ENCODE measurements at regions not wholly inside any gene's neighbourhood (a gene's known extent, or its start where the extent isn't known, plus 50 kb on each side); places are given as distances from the start of the nearest gene placed in this dataset.

GRCh38 chr1:173411835-173412742, 65.0 kb upstream of the PRDX6 start:
- H3K9me3 Mint-ChIP-seq = no peaks in the 10 kb centered on the region
- H3K4me3 Mint-ChIP-seq = no peak overlapping the region
- no peak overlapping the region for H3K27ac Mint-ChIP-seq
- no peak for DNase-seq (ENCODE audit: low spot score)
- intact Hi-C loops (cut with micrococcal nuclease) = loop anchor here (10.0 kb wide), 1 partner anchor 587 kb away; no protein-coding TSS in a partner anchor
- H3K4me1 Mint-ChIP-seq (ENCODE audit: low read depth) = peaks cover 20% of the 10 kb centered on the region
- H3K36me3 Mint-ChIP-seq (ENCODE audit: low read depth) = peaks cover 3% of the 10 kb centered on the region
- H3K27me3 Mint-ChIP-seq (ENCODE audit: insufficient read depth) = peaks cover 4% of the 10 kb centered on the region

- no peaks in the 10 kb centered on the region for H3K9me3 Mint-ChIP-seq
- no peak for DNase-seq (ENCODE audit: low spot score)
- H3K36me3 Mint-ChIP-seq (ENCODE audit: low read depth) = peaks cover 3% of the 10 kb centered on the region
- H3K27me3 Mint-ChIP-seq (ENCODE audit: insufficient read depth) = peaks cover 4% of the 10 kb centered on the region
- H3K4me1 Mint-ChIP-seq (ENCODE audit: low read depth) = peaks cover 20% of the 10 kb centered on the region
- H3K27ac Mint-ChIP-seq = no peak overlapping the region
- no peak overlapping the region for H3K4me3 Mint-ChIP-seq
- intact Hi-C loops (cut with micrococcal nuclease) = loop anchor here (10.0 kb wide), 1 partner anchor 588 kb away; no protein-coding TSS in a partner anchor
These were observed 63.8 kb upstream of the PRDX6 start for GRCh38 chr1:173413271-173413707.

GRCh38 chr1:173414136-173414535, 63.0 kb upstream of the PRDX6 start:
- Mint-ChIP-seq H3K9me3 (no peaks in the 10 kb centered on the region), H3K27me3 (ENCODE audit: insufficient read depth) (peaks cover 4% of the 10 kb centered on the region), H3K4me3 (no peak overlapping the region), H3K27ac (no peak overlapping the region), H3K36me3 (ENCODE audit: low read depth) (peaks cover 3% of the 10 kb centered on the region), H3K4me1 (ENCODE audit: low read depth) (peaks cover 20% of the 10 kb centered on the region)
- DNase-seq (ENCODE audit: low spot score) = no peak
- intact Hi-C loops (cut with micrococcal nuclease) = loop anchor here (10.0 kb wide), 1 partner anchor 589 kb away; no protein-coding TSS in a partner anchor

- peaks cover 4% of the 10 kb centered on the region for H3K27me3 Mint-ChIP-seq (ENCODE audit: insufficient read depth)
- H3K36me3 Mint-ChIP-seq (ENCODE audit: low read depth) = peaks cover 3% of the 10 kb centered on the region
- no peaks in the 10 kb centered on the region for H3K9me3 Mint-ChIP-seq
- H3K27ac Mint-ChIP-seq = no peak overlapping the region
- intact Hi-C loops (cut with micrococcal nuclease) = loop anchor here (10.0 kb wide), 1 partner anchor 590 kb away; no protein-coding TSS in a partner anchor
- H3K4me3 Mint-ChIP-seq = no peak overlapping the region
- DNase-seq (ENCODE audit: low spot score) = no peak
- H3K4me1 Mint-ChIP-seq (ENCODE audit: low read depth) = peaks cover 20% of the 10 kb centered on the region
These were observed 62.5 kb upstream of the PRDX6 start for GRCh38 chr1:173414539-173415226.

- no peak for DNase-seq (ENCODE audit: low spot score)
- Mint-ChIP-seq H3K9me3 (no peaks in the 10 kb centered on the region), H3K27ac (no peak overlapping the region), H3K36me3 (ENCODE audit: low read depth) (peaks cover 3% of the 10 kb centered on the region), H3K4me1 (ENCODE audit: low read depth) (peaks cover 19% of the 10 kb centered on the region), H3K4me3 (no peak overlapping the region), H3K27me3 (ENCODE audit: insufficient read depth) (peaks cover 4% of the 10 kb centered on the region)
- intact Hi-C loops (cut with micrococcal nuclease) = loop anchor here (10.0 kb wide), 1 partner anchor 591 kb away; no protein-coding TSS in a partner anchor
These were observed 61.6 kb upstream of the PRDX6 start for GRCh38 chr1:173415490-173415889.

- intact Hi-C loops (cut with micrococcal nuclease) = loop anchor here (10.0 kb wide), 1 partner anchor 591 kb away; no protein-coding TSS in a partner anchor
- Mint-ChIP-seq H3K27ac (no peak overlapping the region), H3K9me3 (no peaks in the 10 kb centered on the region)
These were observed 61.2 kb upstream of the PRDX6 start for GRCh38 chr1:173415905-173416450.

GRCh38 chr1:173417563-173417962, 59.6 kb upstream of the PRDX6 start:
- intact Hi-C loops (cut with micrococcal nuclease) = loop anchor here (10.0 kb wide), 1 partner anchor 593 kb away; no protein-coding TSS in a partner anchor
- Mint-ChIP-seq H3K36me3 (ENCODE audit: low read depth) (peaks cover 4% of the 10 kb centered on the region), H3K27me3 (ENCODE audit: insufficient read depth) (peaks cover 4% of the 10 kb centered on the region), H3K27ac (no peak overlapping the region), H3K4me1 (ENCODE audit: low read depth) (peaks cover 13% of the 10 kb centered on the region), H3K4me3 (no peak overlapping the region), H3K9me3 (no peaks in the 10 kb centered on the region)
- no peak for DNase-seq (ENCODE audit: low spot score)

More at GRCh38 chr1:173415905-173416450, 61.2 kb upstream of the PRDX6 start:
- no peak for DNase-seq (ENCODE audit: low spot score)
- Mint-ChIP-seq H3K4me1 (ENCODE audit: low read depth) (peaks cover 15% of the 10 kb centered on the region), H3K27me3 (ENCODE audit: insufficient read depth) (peaks cover 4% of the 10 kb centered on the region), H3K4me3 (no peak overlapping the region), H3K36me3 (ENCODE audit: low read depth) (peaks cover 2% of the 10 kb centered on the region)

DNA sequence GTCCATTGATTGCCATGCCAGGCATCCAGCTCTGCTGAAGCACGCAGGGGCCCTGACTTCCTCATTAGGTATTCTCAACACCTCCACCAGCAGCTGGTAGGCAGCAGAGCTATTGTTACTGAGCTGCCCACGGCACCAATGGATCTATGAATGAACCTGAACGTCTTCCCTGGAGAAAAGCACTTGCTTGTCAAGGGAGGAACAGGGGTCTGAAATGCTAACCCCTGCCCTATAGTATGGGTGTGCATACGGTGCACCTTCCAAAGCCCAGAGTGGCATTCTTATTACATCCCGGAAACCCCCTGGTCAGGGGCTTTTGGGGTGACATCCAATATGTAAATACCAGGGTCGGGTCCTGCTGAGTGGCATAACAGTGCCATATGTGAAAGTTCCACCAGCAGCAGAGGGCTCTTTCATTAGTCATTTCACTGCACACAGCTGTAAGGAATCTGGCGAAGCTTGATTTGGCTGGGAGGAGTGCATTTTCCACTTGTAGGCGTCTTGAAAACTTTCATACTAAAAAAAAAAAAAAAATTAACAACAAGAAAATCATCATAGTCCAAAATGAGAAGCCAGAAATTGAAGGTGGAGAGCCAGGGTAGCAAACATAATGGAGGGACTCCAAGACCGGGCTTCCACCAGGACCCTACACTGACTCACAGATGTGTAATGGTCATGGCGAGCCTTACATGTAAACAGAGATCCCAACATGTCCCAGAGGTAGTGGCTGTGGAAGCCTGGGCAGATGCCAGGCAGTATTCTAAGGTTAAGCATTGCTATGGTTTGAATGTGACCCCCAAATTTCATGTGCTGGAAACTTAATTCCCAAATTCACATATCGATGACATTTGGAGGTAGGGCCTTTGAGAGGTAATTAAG, 58.8 kb upstream of the PRDX6 start:
- H3K9me3 Mint-ChIP-seq = no peaks in the 10 kb centered on the region
- peaks cover 13% of the 10 kb centered on the region for H3K4me1 Mint-ChIP-seq (ENCODE audit: low read depth)
- intact Hi-C loops (cut with micrococcal nuclease) = loop anchor here (10.0 kb wide), 1 partner anchor 594 kb away; no protein-coding TSS in a partner anchor
- H3K4me3 Mint-ChIP-seq = no peak overlapping the region
- no peak for DNase-seq (ENCODE audit: low spot score)
- peaks cover 4% of the 10 kb centered on the region for H3K36me3 Mint-ChIP-seq (ENCODE audit: low read depth)
- no peak overlapping the region for H3K27ac Mint-ChIP-seq
- no peaks in the 10 kb centered on the region for H3K27me3 Mint-ChIP-seq (ENCODE audit: insufficient read depth)

DNA sequence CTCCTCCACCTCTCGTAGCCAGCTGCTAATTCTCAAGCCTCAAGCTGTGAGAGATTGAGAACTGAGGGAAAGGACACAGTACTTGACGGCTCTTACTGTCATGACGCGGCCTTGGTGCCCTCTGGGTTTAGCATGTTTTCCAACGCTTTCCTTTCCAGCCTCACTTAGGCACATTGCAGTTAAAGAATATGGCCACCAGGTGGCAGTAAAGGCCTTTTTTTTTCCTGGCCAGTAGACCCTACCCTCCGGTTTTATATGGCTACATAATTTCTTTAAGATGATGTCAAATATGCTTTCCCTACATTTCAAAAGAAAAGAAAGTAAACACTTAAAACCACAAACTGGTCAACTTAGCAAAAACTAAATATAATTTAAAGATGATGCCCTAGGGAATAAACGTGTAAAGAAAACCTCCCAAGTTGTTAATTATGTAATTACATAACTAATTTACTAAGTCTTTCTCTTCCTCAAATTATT, 56.8 kb upstream of the PRDX6 start:
- Mint-ChIP-seq H3K36me3 (ENCODE audit: low read depth) (peaks cover 2% of the 10 kb centered on the region), H3K27ac (no peak overlapping the region), H3K4me3 (no peak overlapping the region), H3K4me1 (ENCODE audit: low read depth) (peaks cover 13% of the 10 kb centered on the region), H3K27me3 (ENCODE audit: insufficient read depth) (no peaks in the 10 kb centered on the region), H3K9me3 (no peaks in the 10 kb centered on the region)
- DNase-seq (ENCODE audit: low spot score) = peak; percentile 42
- intact Hi-C loops (cut with micrococcal nuclease) = loop anchor here (1.0 to 5.0 kb wide), 7 partner anchors 10 to 1577 kb away; partner anchors contain the start of genes CACYBP, CENPL and DARS2

GRCh38 chr1:173421286-173421685, 55.8 kb upstream of the PRDX6 start:
- H3K36me3 Mint-ChIP-seq (ENCODE audit: low read depth) = peaks cover 2% of the 10 kb centered on the region
- peaks cover 5% of the 10 kb centered on the region for H3K4me1 Mint-ChIP-seq (ENCODE audit: low read depth)
- no peaks in the 10 kb centered on the region for H3K9me3 Mint-ChIP-seq
- H3K27ac Mint-ChIP-seq = no peak overlapping the region
- DNase-seq (ENCODE audit: low spot score) = no peak
- no peaks in the 10 kb centered on the region for H3K27me3 Mint-ChIP-seq (ENCODE audit: insufficient read depth)
- no peak overlapping the region for H3K4me3 Mint-ChIP-seq
- intact Hi-C loops (cut with micrococcal nuclease) = loop anchor here (5.0 kb wide), 3 partner anchors 796 to 1576 kb away; partner anchors contain the start of gene CACYBP

DNA sequence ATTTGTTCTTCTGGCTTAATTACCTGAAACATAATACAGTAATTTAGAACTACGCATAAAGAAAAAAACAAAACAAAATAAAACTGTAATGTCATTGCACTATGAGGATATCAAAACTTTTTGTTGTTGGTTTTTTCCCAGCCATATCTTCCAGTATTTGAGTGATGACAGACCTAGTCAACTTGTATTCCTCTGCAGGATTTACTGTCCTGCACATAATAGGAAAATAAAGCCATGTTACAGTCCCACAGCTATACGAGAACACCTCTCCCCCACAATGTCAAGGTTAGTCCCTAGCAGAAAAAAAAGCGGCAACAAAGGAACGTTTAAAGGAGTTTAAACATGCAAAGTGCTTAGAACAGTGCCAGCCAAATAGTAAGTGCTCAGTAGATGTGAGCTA, 55.3 kb upstream of the PRDX6 start:
- Mint-ChIP-seq H3K36me3 (ENCODE audit: low read depth) (peaks cover 2% of the 10 kb centered on the region), H3K9me3 (no peaks in the 10 kb centered on the region), H3K27me3 (ENCODE audit: insufficient read depth) (no peaks in the 10 kb centered on the region), H3K4me1 (ENCODE audit: low read depth) (peaks cover 5% of the 10 kb centered on the region), H3K27ac (peak overlapping the region; percentile 10), H3K4me3 (no peak overlapping the region)
- intact Hi-C loops (cut with micrococcal nuclease) = loop anchor here (5.0 kb wide), 3 partner anchors 796 to 1576 kb away; partner anchors contain the start of gene CACYBP
- DNase-seq (ENCODE audit: low spot score) = no peak

All from activated T-helper 1 cell treated with anti-CD3 and anti-CD28 coated beads, Interleukin-12 subunit alpha, Interleukin-12 subunit beta, Interleukin-2, Interleukin-4 antibody, amounts not matched to agents 30 ng/mL and 10 ng/mL and 1 ng/mL, durations not matched to agents 14 hours and 24 hours and 36 hours (primary cell).